CD14-positive monocyte (primary cell): ENCODE measurements at regions not wholly inside any gene's neighbourhood (a gene's known extent, or its start where the extent isn't known, plus 50 kb on each side); places are given as distances from the start of the nearest gene placed in this dataset.

ENCODE experiments used
- DNase-seq, 3 donors: peaks; one replicate each; pipeline ENCODE4 v3.0.0-alpha.2; 2011 to 2022
- H2AFZ ChIP-seq: 2 replicates; pipeline ENCODE4 v1.6.0; 2012; ENCODE audit warnings: mild to moderate bottlenecking, low read depth, low read length, inconsistent platforms; ENCODE audit not compliant: insufficient read depth, poor library complexity, severe bottlenecking
- H3K27ac ChIP-seq, 2 donors: 1 replicate in 1 of 2; 2 replicates in 1 of 2; pipeline ENCODE4 v1.5.1; 2012 to 2013; ENCODE audit warnings: low read length in 2 of 2, control low read depth in 1 of 2, inconsistent platforms in 1 of 2, low read depth in 1 of 2, mild to moderate bottlenecking in 1 of 2
- H3K27me3 ChIP-seq, 2 donors: one replicate each; pipeline versions ENCODE4 v1.6.0 to v1.6.1; 2011 to 2013; ENCODE audit warnings: low read length in 2 of 2; ENCODE audit not compliant: control insufficient read depth in 2 of 2, insufficient read depth in 2 of 2
- H3K36me3 ChIP-seq, 2 donors: replicated peaks in 1 of 2; 1 replicate in 1 of 2; 2 replicates in 1 of 2; pipeline versions ENCODE4 v1.5.1 to v1.6.1; 2012 to 2013; ENCODE audit warnings: low read length in 2 of 2, control low read depth in 1 of 2, inconsistent platforms in 1 of 2, mild to moderate bottlenecking in 1 of 2; ENCODE audit not compliant: insufficient read depth in 2 of 2, control insufficient read depth in 1 of 2
- H3K4me1 ChIP-seq, 2 donors: 1 replicate in 1 of 2; 2 replicates in 1 of 2; pipeline versions ENCODE4 v1.5.1 to v1.6.1; 2012 to 2013; ENCODE audit warnings: low read length in 2 of 2, control low read depth in 1 of 2, inconsistent platforms in 1 of 2, mild to moderate bottlenecking in 1 of 2, moderate library complexity in 1 of 2; ENCODE audit not compliant: insufficient read depth in 2 of 2, control insufficient read depth in 1 of 2
- H3K4me2 ChIP-seq: replicated peaks from 2 replicates; pipeline ENCODE3; 2012; ENCODE audit warnings: low read length, moderate library complexity, mild to moderate bottlenecking; ENCODE audit not compliant: poor library complexity, severe bottlenecking; ENCODE audit errors: extremely low read depth
- H3K4me3 ChIP-seq, 3 experiments: fragments of 200-600 bp in 1 of 3; sonication (generic) in 1 of 3; replicated peaks in 1 of 3; 1 replicate in 2 of 3; 2 replicates in 1 of 3; pipeline ENCODE4 v1.5.1; 2011 to 2013; ENCODE audit warnings: low read length in 3 of 3, mild to moderate bottlenecking in 3 of 3, control low read depth in 2 of 3, low read depth in 2 of 3, inconsistent platforms in 1 of 3, moderate library complexity in 1 of 3
- H3K79me2 ChIP-seq: 2 replicates; pipeline ENCODE4 v1.6.0; 2012; ENCODE audit warnings: mild to moderate bottlenecking, control low read depth, inconsistent platforms, low read length, moderate library complexity; ENCODE audit not compliant: insufficient read depth
- H3K9ac ChIP-seq: 2 replicates; pipeline ENCODE4 v1.6.0; 2017; ENCODE audit warnings: low read length, mild to moderate bottlenecking; ENCODE audit not compliant: insufficient read depth, poor library complexity, severe bottlenecking
- H3K9me3 ChIP-seq, 2 donors: replicated peaks in 1 of 2; 1 replicate in 1 of 2; 2 replicates in 1 of 2; pipeline versions ENCODE4 v1.5.1 to v1.6.1; 2012 to 2013; ENCODE audit warnings: low read length in 2 of 2, control low read depth in 1 of 2; ENCODE audit not compliant: control insufficient read depth in 1 of 2, insufficient read depth in 1 of 2
- H4K20me1 ChIP-seq: 2 replicates; pipeline ENCODE4 v1.6.0; 2012; ENCODE audit warnings: mild to moderate bottlenecking, low read length, control low read depth, moderate library complexity; ENCODE audit not compliant: insufficient read depth
- H3K27ac Mint-ChIP-seq, 7 donors: one replicate each; pipeline ENCODE4 v1.8.0; 2020; ENCODE audit warnings: mild to moderate bottlenecking in 7 of 7, mixed read lengths in 7 of 7, moderate library complexity in 6 of 7, inconsistent platforms in 2 of 7
- H3K27me3 Mint-ChIP-seq, 3 donors: one replicate each; pipeline ENCODE4 v1.8.0; 2021 to 2022; ENCODE audit warnings: low read depth in 3 of 3, mild to moderate bottlenecking in 3 of 3, mixed read lengths in 3 of 3, moderate library complexity in 3 of 3, inconsistent platforms in 1 of 3
- H3K36me3 Mint-ChIP-seq, 2 donors: one replicate each; pipeline ENCODE4 v1.8.0; 2020; ENCODE audit warnings: mixed read lengths in 2 of 2, inconsistent platforms in 1 of 2, mild to moderate bottlenecking in 1 of 2
- H3K4me1 Mint-ChIP-seq: one replicate; pipeline ENCODE4 v1.8.0; 2020; ENCODE audit warnings: mild to moderate bottlenecking, mixed read lengths
- H3K4me3 Mint-ChIP-seq, 2 donors: one replicate each; pipeline ENCODE4 v1.8.0; 2020; ENCODE audit warnings: mild to moderate bottlenecking in 2 of 2, mixed read lengths in 2 of 2, moderate library complexity in 1 of 2
- H3K9me3 Mint-ChIP-seq, 7 donors: one replicate each; pipeline ENCODE4 v1.8.0; 2020 to 2022; ENCODE audit warnings: mixed read lengths in 7 of 7, mild to moderate bottlenecking in 6 of 7, moderate library complexity in 6 of 7, inconsistent platforms in 2 of 7
- CTCF ChIP-seq: fragments of 200-600 bp; IDR thresholded peaks from one replicate; pipeline ENCODE4 v1.8.0; 2022; ENCODE audit warnings: antibody characterized with exemption, mild to moderate bottlenecking
- WGBS: methylation state at CpG from one replicate; pipeline ENCODE4 v1.1.5; 2013; ENCODE audit warnings: missing lambda C conversion rate; ENCODE audit not compliant: insufficient coverage; 5-methylcytosine and 5-hydroxymethylcytosine counted together
- intact Hi-C, 2 donors: fragments of 100-400 bp; cut with micrococcal nuclease; formaldehyde crosslinking; loops; one replicate each; pipeline versions ENCODE4 v1.15.0 to v1.15.1; 2023

GRCh38 chr10:8269976-8270375 is 215.5 kb downstream of the GATA3 start:
- Histone ChIP-seq H4K20me1 (no peaks in the 10 kb centered on the region), H3K79me2 (no peaks in the 10 kb centered on the region), H3K27me3 (no peaks in the 10 kb centered on the region), H3K9me3 (no peaks in the 10 kb centered on the region), H2AFZ (no peak overlapping the region), H3K4me2 (no peak overlapping the region), H3K36me3 (no peaks in the 10 kb centered on the region), H3K27ac (no peak overlapping the region), H3K4me1 (no peaks in the 10 kb centered on the region), H3K4me3 (no peak overlapping the region), H3K9ac (no peak overlapping the region)
- H3K4me3 Mint-ChIP-seq = no peak overlapping the region
- peaks cover 1 to 2% (median 2%) of the 10 kb centered on the region in 3 donors for H3K27me3 Mint-ChIP-seq
- no peaks in the 10 kb centered on the region for H3K36me3 Mint-ChIP-seq
- no CpG with 5 or more reads among the region's 5 CpGs for WGBS
- H3K4me1 Mint-ChIP-seq = no peaks in the 10 kb centered on the region
- intact Hi-C loops = no loop called here
- H3K9me3 Mint-ChIP-seq = peaks cover 0 to 1% (median 0%) of the 10 kb centered on the region in 7 donors
- no peak for DNase-seq
- no peak for TF ChIP-seq CTCF
- no peak overlapping the region for H3K27ac Mint-ChIP-seq

GRCh38 chr10:8272794-8273425 is 218.4 kb downstream of the GATA3 start:
- TF ChIP-seq CTCF = no peak
- no peaks in the 10 kb centered on the region for H3K9me3 ChIP-seq
- no peaks in the 10 kb centered on the region for H3K36me3 ChIP-seq
- no peak overlapping the region for H2AFZ ChIP-seq
- H3K9ac ChIP-seq = no peak overlapping the region
- no peak overlapping the region for H3K27ac ChIP-seq
- no peaks in the 10 kb centered on the region for H4K20me1 ChIP-seq
- Mint-ChIP-seq H3K4me1 (no peaks in the 10 kb centered on the region), H3K27me3 (peaks cover 0 to 5% (median 2%) of the 10 kb centered on the region in 3 donors), H3K27ac (no peak overlapping the region), H3K9me3 (peaks cover 0 to 1% (median 0%) of the 10 kb centered on the region in 7 donors), H3K4me3 (no peak overlapping the region), H3K36me3 (no peaks in the 10 kb centered on the region)
- no peak for DNase-seq
- no peaks in the 10 kb centered on the region for H3K27me3 ChIP-seq
- H3K4me1 ChIP-seq = no peaks in the 10 kb centered on the region
- H3K4me2 ChIP-seq = no peak overlapping the region
- no peak overlapping the region for H3K4me3 ChIP-seq
- H3K79me2 ChIP-seq = no peaks in the 10 kb centered on the region
- intact Hi-C loops = no loop called here
- 96% methylated on average over 4 of the region's 10 CpGs for WGBS
